Peyer's patch (tissue), 4 donors: ENCODE measurements at regions not wholly inside any gene's neighbourhood (a gene's known extent, or its start where the extent isn't known, plus 50 kb on each side); places are given as distances from the start of the nearest gene placed in this dataset.

Experiments
- CTCF ChIP-seq, 6 experiments: fragments of 450-650 bp in 4 of 6; fragments of 200-600 bp in 2 of 6; sonication (generic) in 1 of 6; IDR thresholded peaks; one replicate each; pipeline ENCODE4 v1.5.1; 2017 to 2019; ENCODE audit warnings: antibody characterized with exemption in 6 of 6, mild to moderate bottlenecking in 3 of 6, moderate library complexity in 1 of 6
- POLR2A ChIP-seq, 2 donors: fragments of 450-650 bp; IDR thresholded peaks; one replicate each; pipeline ENCODE4 v1.5.1; 2017; ENCODE audit warnings: antibody characterized with exemption in 2 of 2, mild to moderate bottlenecking in 2 of 2, moderate library complexity in 2 of 2

- no peak for TF ChIP-seq CTCF (IDR thresholded peaks at IDR 0.05)
- TF ChIP-seq POLR2A (IDR thresholded peaks at IDR 0.05): no peak
Measured at GRCh38 chr3:154783521-154783931, 296.6 kb upstream of the MME start.
